ENCODE measurements at regions not wholly inside any gene's neighbourhood (a gene's known extent, or its start where the extent isn't known, plus 50 kb on each side); places are given as distances from the start of the nearest gene placed in this dataset.

DNA sequence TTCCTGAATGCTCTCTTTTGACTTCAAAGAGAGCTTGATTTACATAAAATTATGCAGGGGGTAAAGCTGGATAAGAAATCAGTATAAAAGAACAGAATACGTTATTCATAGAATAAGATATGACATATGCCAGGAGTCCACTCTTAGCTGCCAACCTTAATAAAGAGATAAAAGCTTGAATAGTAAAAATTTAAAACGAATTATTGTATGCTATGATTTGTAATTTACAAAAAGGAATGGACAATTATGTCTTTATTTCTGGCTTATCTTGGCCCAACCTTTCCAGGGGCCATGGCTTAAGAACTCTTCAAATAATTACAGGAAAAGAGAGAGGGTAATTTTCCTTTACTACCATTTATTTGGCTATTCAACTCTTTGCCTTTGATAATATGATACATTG lies 192.2 kb upstream of the ITM2A start:
- TF ChIP-seq POLR2A (IDR thresholded peaks at IDR 0.05), result no peak
- no peak for TF ChIP-seq CTCF (IDR thresholded peaks at IDR 0.05 in 8 of 11, conservative IDR thresholded peaks at IDR 0.05 in 3 of 11)
